Uterus (tissue), 3 donors: ENCODE measurements at regions not wholly inside any gene's neighbourhood (a gene's known extent, or its start where the extent isn't known, plus 50 kb on each side); places are given as distances from the start of the nearest gene placed in this dataset.

Experiments
- DNase-seq, 2 donors: peaks; one replicate each; pipeline ENCODE4 v3.0.0-alpha.2; 2019 to 2020
- H3K27ac ChIP-seq, 2 donors: fragments of 200-600 bp; sonication (generic); 1 replicate in 1 of 2; 2 replicates in 1 of 2; pipeline ENCODE4 v1.5.1; 2016 to 2018
- H3K27me3 ChIP-seq, 2 donors: fragments of 200-600 bp; sonication (generic); one replicate each; pipeline ENCODE4 v1.5.1; 2018 to 2019; ENCODE audit warnings: control low read depth in 1 of 2
- H3K36me3 ChIP-seq, 2 donors: fragments of 200-600 bp; sonication (generic); one replicate each; pipeline ENCODE4 v1.5.1; 2019; ENCODE audit warnings: control low read depth in 1 of 2
- H3K4me1 ChIP-seq, 2 donors: fragments of 200-600 bp; sonication (generic); one replicate each; pipeline ENCODE4 v1.5.1; 2018 to 2019; ENCODE audit warnings: control low read depth in 1 of 2
- H3K4me3 ChIP-seq, 2 donors: fragments of 200-600 bp; sonication (generic); 1 replicate in 1 of 2; 2 replicates in 1 of 2; pipeline ENCODE4 v1.5.1; 2018 to 2019; ENCODE audit warnings: mild to moderate bottlenecking in 1 of 2
- H3K9me3 ChIP-seq, 2 donors: fragments of 200-600 bp; sonication (generic); one replicate each; pipeline ENCODE4 v1.5.1; 2019; ENCODE audit warnings: control low read depth in 1 of 2
- POLR2A ChIP-seq, 2 donors: fragments of 450-650 bp; IDR thresholded peaks; one replicate each; pipeline ENCODE4 v1.6.1; 2016; ENCODE audit warnings: antibody characterized with exemption in 2 of 2, mild to moderate bottlenecking in 1 of 2, moderate library complexity in 1 of 2
- intact Hi-C: fragments of 100-400 bp; cut with DNase I; formaldehyde crosslinking; loops from one replicate; pipeline ENCODE4 v1.15.1; 2023; ENCODE audit warnings: low total_unique reads
- TF ChIP-seq, protein P1 (sequence below), 4 experiments: fragments of 200-600 bp in 2 of 4; fragments of 450-650 bp in 2 of 4; sonication (generic) in 2 of 4; IDR thresholded peaks; one replicate each; pipeline ENCODE4 v1.5.1; 2016 to 2019; ENCODE audit warnings: antibody characterized with exemption in 4 of 4, mild to moderate bottlenecking in 2 of 4, moderate library complexity in 1 of 4
- donor health status: DM: yes; HTN: yes; CAD: no.

DNA sequence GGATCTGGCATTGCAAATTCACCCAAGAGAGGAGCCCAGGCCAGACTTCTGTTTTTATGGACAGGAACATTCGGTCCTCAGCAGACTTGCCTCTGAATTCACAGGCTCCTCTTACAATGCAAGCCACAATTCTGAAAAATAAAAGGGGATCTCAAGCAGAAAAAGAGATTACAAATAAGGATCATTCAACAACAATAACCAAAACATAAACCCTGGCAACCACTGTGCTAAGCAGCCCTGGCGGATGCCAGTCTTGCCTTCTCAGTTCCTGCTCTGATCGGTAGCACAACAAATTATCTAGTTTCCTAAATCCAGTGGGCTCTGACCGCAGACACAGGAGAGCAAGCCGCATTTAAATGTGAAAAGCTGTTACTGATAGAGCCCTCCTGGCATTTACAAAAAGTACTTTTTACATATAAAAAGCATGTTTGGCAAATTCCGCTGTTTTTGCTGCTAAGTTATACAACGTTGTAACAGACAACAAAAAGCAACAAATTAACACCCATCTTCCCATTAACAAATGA lies 123.4 kb upstream of the FOXD3 start:
- no peak for DNase-seq
- Histone ChIP-seq H3K27ac (no peak overlapping the region), H3K4me3 (no peak overlapping the region), H3K27me3 (no peaks in the 10 kb centered on the region), H3K9me3 (no peaks in the 10 kb centered on the region), H3K36me3 (no peaks in the 10 kb centered on the region), H3K4me1 (no peaks in the 10 kb centered on the region)
- TF ChIP-seq POLR2A (IDR thresholded peaks at IDR 0.05) = no peak
- TF ChIP-seq, protein P1, sequence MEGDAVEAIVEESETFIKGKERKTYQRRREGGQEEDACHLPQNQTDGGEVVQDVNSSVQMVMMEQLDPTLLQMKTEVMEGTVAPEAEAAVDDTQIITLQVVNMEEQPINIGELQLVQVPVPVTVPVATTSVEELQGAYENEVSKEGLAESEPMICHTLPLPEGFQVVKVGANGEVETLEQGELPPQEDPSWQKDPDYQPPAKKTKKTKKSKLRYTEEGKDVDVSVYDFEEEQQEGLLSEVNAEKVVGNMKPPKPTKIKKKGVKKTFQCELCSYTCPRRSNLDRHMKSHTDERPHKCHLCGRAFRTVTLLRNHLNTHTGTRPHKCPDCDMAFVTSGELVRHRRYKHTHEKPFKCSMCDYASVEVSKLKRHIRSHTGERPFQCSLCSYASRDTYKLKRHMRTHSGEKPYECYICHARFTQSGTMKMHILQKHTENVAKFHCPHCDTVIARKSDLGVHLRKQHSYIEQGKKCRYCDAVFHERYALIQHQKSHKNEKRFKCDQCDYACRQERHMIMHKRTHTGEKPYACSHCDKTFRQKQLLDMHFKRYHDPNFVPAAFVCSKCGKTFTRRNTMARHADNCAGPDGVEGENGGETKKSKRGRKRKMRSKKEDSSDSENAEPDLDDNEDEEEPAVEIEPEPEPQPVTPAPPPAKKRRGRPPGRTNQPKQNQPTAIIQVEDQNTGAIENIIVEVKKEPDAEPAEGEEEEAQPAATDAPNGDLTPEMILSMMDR (IDR thresholded peaks at IDR 0.05) = no peak
- intact Hi-C loops = no loop called here

DNA sequence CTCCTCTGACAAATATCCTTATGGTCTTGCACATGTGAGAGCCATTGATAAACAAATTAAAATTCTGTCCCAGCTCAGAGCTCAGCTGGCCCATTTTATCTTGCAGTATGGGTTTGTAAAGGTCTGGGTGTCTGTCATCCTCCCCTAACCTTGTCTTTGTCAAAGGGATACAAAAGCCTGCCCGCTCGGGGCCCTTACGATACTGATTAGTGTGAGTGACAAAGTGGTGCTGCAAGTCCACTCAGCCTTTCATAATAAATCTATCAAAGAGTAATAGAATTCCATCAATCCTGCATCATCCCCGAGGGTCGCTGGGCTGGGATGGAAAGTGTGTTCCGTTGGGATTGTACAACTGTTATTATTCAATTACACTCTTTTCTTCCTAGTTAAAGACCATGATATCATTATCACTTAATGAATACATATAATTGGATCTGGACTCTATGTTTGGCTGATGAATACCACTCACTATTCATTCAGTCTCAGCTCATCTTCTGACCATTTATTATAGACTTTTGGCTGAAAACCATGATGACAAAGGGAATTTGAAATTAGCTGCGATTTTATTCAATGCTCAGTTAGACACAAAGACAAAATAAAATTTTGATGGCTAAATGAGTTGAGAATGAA lies 122.5 kb upstream of the FOXD3 start:
- no peak overlapping the region for H3K4me3 ChIP-seq
- TF ChIP-seq, protein P1 (IDR thresholded peaks at IDR 0.05) = no peak
- no peak for TF ChIP-seq POLR2A (IDR thresholded peaks at IDR 0.05)
- no peak overlapping the region for H3K27ac ChIP-seq
- H3K27me3 ChIP-seq = no peaks in the 10 kb centered on the region
- intact Hi-C loops = no loop called here
- H3K4me1 ChIP-seq = no peaks in the 10 kb centered on the region
- H3K9me3 ChIP-seq = no peaks in the 10 kb centered on the region
- H3K36me3 ChIP-seq = no peaks in the 10 kb centered on the region
- DNase-seq = no peak

DNA sequence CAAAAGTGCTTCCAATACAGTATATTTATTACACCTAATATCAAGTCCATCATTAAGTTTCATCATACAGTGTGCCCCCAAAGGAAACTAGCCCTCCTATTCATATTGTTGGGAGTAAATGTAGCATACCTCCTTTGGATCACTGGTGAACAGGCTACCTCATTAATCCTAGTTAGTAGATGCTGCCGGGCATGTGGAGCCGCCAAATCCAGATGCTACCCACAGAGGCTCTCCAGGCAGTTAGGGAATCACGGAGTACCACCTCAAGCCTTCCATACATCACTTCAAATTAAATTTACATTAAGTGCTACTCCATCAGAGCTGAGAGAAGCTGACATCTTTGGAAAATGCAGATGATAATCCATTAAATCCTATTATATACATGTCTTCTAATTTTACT lies 121.7 kb upstream of the FOXD3 start:
- Histone ChIP-seq H3K4me1 (no peaks in the 10 kb centered on the region), H3K9me3 (no peaks in the 10 kb centered on the region), H3K27me3 (no peaks in the 10 kb centered on the region), H3K36me3 (no peaks in the 10 kb centered on the region), H3K4me3 (no peak overlapping the region), H3K27ac (no peak overlapping the region)
- no peak for DNase-seq
- TF ChIP-seq, protein P1 (IDR thresholded peaks at IDR 0.05) = no peak
- TF ChIP-seq POLR2A (IDR thresholded peaks at IDR 0.05) = no peak
- intact Hi-C loops = no loop called here

DNA sequence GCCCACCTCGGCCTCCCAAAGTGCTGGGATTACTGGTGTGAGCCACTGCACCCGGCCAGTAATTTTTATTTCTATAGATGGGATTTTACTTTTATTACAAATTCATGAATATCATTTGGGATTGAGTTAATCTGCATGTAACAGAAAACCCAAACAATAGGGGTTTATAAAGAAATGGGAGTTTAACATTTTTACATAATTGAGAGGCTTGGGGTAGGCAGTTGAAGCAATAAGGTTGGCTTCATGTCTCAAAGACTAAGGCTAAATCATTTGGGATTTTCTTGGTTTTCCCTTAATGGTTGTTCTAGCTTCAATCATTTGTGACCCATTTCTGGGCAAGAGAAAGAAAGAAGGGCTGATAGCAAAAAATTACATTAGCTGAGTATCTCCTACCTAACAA lies 118.7 kb upstream of the FOXD3 start:
- no peaks in the 10 kb centered on the region for H3K4me1 ChIP-seq
- no peak overlapping the region for H3K4me3 ChIP-seq
- TF ChIP-seq, protein P1 (IDR thresholded peaks at IDR 0.05) = no peak
- no peak for TF ChIP-seq POLR2A (IDR thresholded peaks at IDR 0.05)
- DNase-seq = no peak
- no peaks in the 10 kb centered on the region for H3K27me3 ChIP-seq
- H3K27ac ChIP-seq = no peak overlapping the region
- H3K36me3 ChIP-seq = no peaks in the 10 kb centered on the region
- no peaks in the 10 kb centered on the region for H3K9me3 ChIP-seq
- intact Hi-C loops = no loop called here

DNA sequence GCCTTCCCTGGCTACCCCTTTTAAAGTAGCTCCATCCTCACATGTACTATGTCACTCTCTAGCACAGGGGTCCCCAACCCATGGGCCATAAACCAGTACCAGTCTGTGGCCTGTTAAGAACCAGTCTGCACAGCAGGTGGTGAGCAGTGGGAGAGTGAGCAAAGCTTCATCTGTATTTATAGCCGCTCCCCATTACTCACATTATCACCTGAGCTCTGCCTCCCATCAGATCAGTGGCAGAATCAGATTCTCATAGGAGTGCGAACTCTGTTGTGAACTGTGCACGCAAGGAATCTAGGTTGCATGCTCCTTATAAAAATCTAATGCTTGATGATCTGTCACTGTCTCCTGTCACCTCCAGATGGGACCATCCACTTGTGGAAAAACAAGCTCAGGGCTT lies 116.6 kb upstream of the FOXD3 start:
- intact Hi-C loops = no loop called here
- no peak for DNase-seq
- TF ChIP-seq, protein P1 (IDR thresholded peaks at IDR 0.05) = no peak
- no peak for TF ChIP-seq POLR2A (IDR thresholded peaks at IDR 0.05)
- H3K27ac ChIP-seq = no peak overlapping the region
- no peaks in the 10 kb centered on the region for H3K4me1 ChIP-seq
- H3K27me3 ChIP-seq = no peaks in the 10 kb centered on the region
- no peak overlapping the region for H3K4me3 ChIP-seq
- no peaks in the 10 kb centered on the region for H3K36me3 ChIP-seq
- H3K9me3 ChIP-seq = no peaks in the 10 kb centered on the region
